Anterior cingulate cortex (tissue), 58 donors: ENCODE measurements at regions not wholly inside any gene's neighbourhood (a gene's known extent, or its start where the extent isn't known, plus 50 kb on each side); places are given as distances from the start of the nearest gene placed in this dataset.

Experiments
- DNase-seq, 58 donors: peaks; one replicate each; lab custom pipeline; 2025; lab: John Stamatoyannopoulos, UW

- no peak for DNase-seq
Measured at GRCh38 chrX:79300856-79301255, 66.3 kb downstream of the ITM2A start.

DNA sequence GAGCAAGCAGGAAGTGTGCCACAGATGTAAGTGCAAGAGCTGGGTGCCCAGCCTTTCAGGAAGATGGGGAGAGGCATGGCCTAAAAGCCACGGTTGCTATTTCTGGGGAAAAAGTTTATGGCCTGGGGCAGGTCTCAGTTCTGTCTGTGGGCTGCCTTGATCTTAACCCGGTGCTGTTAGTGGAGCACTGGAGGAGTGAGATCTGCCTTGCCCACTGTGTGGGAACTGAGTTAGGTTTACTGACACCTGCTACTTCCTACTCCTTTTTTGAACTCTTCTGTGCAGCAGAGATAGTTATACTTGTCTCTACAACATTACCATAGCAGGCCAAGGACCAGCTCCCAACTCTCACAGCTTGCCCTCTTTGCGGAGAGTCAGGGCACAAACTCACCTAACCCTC, 76.5 kb downstream of the ITM2A start:
- DNase-seq: no peak

DNA sequence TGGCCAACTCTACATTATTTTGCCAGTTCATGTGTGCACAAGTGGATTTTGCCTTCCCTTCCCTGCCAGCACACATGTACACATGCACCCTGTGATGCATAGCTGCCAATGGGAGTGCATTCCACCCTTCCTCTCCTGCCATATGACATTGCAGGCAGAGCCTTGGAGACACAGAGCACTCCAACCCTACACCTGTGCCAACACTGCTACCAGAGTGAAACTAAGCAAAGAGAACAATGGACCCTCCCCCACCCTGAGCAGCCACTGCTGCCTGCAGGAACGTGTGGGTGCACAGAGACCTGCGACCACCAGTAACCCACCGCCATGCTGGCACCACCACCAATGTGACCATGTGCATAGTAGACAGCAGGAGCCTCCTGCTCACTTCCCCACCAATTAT, 78.4 kb downstream of the ITM2A start:
- DNase-seq: no peak

DNA sequence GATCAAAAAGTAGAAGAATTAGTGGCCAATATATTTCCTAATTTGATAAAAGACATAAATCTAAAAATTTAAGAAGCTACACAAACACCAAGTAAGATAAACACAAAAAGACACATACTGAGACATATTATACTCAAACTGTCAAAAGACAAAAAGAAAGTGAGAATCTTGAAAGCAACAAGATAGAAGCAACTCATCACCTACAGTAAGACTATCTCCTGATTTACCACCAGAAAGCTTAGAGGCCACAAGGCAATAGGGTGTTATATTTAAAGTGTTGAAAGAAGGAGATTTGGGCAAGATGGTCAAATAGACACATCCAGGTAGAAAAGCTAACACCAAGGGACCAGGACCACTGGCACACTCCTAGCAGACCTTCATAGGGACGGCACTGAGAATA, 79.4 kb downstream of the ITM2A start:
- no peak for DNase-seq

GRCh38 chrX:79281775-79282174, 85.4 kb downstream of the ITM2A start:
- DNase-seq: no peak

GRCh38 chrX:79270401-79270800, 96.7 kb downstream of the ITM2A start:
- peak in 1 of 58 donors; percentile 0 for DNase-seq

DNA sequence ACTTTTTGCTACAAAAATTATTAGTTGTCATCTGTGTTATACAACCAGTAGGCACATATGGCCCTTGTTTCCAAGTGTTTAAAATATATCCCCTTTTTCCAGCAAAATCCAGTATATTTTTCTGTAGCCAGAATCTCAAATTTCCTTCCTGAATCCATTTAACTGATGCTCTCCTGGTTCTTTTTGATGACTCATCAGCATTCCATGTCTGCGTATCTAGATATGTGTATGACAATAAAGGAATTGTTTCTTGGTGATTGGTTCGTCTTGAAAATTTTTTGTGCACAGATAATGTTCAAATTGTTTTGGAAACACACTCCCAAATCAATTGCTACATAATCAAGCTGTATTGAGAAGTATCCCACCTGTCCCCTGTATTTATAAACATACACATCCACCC, 98.3 kb downstream of the ITM2A start:
- no peak for DNase-seq

DNA sequence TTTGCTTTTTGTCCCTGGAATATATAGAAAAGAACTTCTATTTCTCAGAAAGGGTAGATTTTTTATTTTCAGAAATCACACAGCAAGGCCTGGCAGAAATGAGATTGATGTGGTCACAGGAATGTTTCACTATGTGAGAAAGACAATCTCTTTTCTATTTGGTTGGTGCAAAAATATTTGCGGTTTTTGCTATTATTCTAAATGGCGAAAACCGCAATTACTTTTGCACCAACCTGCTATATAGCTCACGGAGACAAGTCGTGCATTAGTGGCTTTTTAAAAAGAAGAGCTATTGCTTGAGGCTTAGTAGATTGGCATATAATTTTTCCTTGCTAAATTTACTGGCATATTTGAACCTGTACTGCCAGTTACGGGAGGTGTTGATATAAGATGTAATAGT, 100.4 kb downstream of the ITM2A start:
- no peak for DNase-seq

- DNase-seq: no peak
Measured at GRCh38 chrX:79263550-79263949, 103.6 kb downstream of the ITM2A start.

DNA sequence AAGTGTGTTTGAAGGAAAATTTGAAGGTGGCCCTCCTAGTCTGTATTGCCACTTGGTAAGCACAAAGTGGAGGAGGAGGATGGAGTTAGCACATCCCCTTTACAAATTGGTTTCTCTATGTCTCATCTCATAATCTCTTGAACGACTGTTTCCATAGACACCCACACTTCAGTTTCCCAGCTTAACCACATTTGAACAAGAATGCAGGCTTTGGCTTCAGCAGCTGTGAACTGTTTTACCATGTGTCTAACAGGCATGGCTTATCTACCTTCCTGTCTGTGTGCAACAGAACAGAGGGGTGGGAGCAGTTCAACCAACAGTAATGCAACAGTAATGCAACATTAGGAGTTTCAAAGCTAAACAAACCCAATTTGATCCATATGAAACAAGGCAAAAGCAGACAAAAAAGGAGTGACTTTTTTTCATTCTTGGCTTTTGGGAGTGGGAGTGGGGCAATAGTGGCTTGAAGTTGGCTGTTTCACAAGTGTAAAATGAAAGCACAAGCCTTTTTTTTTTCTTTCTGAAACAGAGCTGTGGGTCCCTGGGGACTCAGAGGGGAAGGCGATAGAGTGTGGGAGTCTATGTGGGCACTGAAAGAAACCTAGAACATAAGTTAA, 108.0 kb downstream of the ITM2A start:
- DNase-seq: peak in 7 of 58 donors; percentile 0 to 25 (median 0)

GRCh38 chrX:79243691-79244090, 99.2 kb downstream of the GPR174 start:
- no peak for DNase-seq

- DNase-seq: no peak
Measured at GRCh38 chrX:79235899-79236298, 91.4 kb downstream of the GPR174 start.

DNA sequence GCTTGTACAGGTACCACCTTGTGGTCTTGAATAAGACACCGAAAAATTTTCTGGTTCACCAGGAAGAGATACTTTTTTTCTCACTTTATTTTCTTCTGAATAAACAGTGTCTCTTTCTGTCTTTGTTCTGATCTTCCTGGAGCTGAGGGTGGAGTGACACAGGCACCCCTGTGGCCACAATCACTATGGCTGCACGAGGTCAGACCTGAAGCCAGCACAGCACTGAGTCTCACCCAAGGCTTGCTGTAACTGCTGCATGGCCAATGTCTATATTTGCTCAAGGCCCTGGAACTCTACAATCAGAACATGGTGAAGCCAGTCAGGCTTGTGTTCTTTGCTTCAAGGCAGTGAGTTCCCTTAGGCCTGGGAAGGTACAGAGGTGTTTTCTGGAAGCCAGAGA, 87.2 kb downstream of the GPR174 start:
- DNase-seq: no peak
